ENCODE measurements at regions not wholly inside any gene's neighbourhood (a gene's known extent, or its start where the extent isn't known, plus 50 kb on each side); places are given as distances from the start of the nearest gene placed in this dataset.

DNA sequence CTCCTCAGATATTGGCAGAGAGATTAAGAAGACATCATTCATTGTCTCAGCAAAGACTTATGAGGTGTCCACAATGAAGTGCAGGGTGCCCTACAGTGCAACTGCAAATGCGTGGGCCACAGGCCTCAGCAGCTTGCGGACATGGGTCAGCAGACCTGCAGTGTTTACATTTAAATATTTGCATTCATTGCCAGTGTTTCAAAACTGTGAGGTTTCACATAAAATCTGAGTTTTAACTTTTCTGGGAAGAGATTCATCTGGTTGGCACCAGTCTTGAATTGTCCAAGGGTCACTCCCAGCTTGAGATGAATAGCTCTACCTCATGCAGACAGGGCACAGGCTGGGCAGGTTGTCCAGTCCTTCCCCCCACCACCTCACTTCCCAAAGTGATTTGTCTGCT is 286.8 kb upstream of the DUSP10 start:
- TF ChIP-seq YY1 (IDR thresholded peaks at IDR 0.05; ENCODE audit: low read depth) (no peak), RAD21 (IDR thresholded peaks at IDR 0.05; ENCODE audit: low read length) (no peak), EZH2phosphoT487 (IDR thresholded peaks at IDR 0.05; ENCODE audit: borderline replicate concordance, low read depth) (no peak), EP300 (IDR thresholded peaks at IDR 0.05; ENCODE audit: borderline replicate concordance in 1 of 2, low read depth in 1 of 2, low read length in 1 of 2) (no peak), POLR2AphosphoS5 (IDR thresholded peaks at IDR 0.05; ENCODE audit: low read depth, low read length) (no peak), FOXM1 (IDR thresholded peaks at IDR 0.05; ENCODE audit: low read depth) (no peak)
- TF ChIP-seq, protein P1, sequence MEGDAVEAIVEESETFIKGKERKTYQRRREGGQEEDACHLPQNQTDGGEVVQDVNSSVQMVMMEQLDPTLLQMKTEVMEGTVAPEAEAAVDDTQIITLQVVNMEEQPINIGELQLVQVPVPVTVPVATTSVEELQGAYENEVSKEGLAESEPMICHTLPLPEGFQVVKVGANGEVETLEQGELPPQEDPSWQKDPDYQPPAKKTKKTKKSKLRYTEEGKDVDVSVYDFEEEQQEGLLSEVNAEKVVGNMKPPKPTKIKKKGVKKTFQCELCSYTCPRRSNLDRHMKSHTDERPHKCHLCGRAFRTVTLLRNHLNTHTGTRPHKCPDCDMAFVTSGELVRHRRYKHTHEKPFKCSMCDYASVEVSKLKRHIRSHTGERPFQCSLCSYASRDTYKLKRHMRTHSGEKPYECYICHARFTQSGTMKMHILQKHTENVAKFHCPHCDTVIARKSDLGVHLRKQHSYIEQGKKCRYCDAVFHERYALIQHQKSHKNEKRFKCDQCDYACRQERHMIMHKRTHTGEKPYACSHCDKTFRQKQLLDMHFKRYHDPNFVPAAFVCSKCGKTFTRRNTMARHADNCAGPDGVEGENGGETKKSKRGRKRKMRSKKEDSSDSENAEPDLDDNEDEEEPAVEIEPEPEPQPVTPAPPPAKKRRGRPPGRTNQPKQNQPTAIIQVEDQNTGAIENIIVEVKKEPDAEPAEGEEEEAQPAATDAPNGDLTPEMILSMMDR (IDR thresholded peaks at IDR 0.05), result no peak
- TF ChIP-seq, protein P2, sequence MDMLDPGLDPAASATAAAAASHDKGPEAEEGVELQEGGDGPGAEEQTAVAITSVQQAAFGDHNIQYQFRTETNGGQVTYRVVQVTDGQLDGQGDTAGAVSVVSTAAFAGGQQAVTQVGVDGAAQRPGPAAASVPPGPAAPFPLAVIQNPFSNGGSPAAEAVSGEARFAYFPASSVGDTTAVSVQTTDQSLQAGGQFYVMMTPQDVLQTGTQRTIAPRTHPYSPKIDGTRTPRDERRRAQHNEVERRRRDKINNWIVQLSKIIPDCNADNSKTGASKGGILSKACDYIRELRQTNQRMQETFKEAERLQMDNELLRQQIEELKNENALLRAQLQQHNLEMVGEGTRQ (IDR thresholded peaks at IDR 0.05; ENCODE audit: borderline replicate concordance, low read depth, low read length), result no peak
- TF ChIP-seq, protein P3, sequence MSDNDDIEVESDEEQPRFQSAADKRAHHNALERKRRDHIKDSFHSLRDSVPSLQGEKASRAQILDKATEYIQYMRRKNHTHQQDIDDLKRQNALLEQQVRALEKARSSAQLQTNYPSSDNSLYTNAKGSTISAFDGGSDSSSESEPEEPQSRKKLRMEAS (IDR thresholded peaks at IDR 0.05; ENCODE audit: low read depth), result no peak
- TF ChIP-seq, protein P4, sequence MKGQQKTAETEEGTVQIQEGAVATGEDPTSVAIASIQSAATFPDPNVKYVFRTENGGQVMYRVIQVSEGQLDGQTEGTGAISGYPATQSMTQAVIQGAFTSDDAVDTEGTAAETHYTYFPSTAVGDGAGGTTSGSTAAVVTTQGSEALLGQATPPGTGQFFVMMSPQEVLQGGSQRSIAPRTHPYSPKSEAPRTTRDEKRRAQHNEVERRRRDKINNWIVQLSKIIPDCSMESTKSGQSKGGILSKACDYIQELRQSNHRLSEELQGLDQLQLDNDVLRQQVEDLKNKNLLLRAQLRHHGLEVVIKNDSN (IDR thresholded peaks at IDR 0.05; ENCODE audit: borderline replicate concordance, low read depth), result no peak
